Suprapubic skin (tissue), 4 donors: ENCODE measurements at regions not wholly inside any gene's neighbourhood (a gene's known extent, or its start where the extent isn't known, plus 50 kb on each side); places are given as distances from the start of the nearest gene placed in this dataset.

ENCODE experiments used
- CTCF ChIP-seq, 2 donors: fragments of 200-600 bp in 1 of 2; fragments of 450-650 bp in 1 of 2; sonication (generic) in 1 of 2; IDR thresholded peaks; one replicate each; pipeline ENCODE4 v1.5.1; 2016 to 2019; ENCODE audit warnings: antibody characterized with exemption in 2 of 2, mild to moderate bottlenecking in 1 of 2, moderate library complexity in 1 of 2
- POLR2A ChIP-seq, 2 donors: fragments of 450-650 bp; IDR thresholded peaks; one replicate each; pipeline ENCODE4 v1.6.1; 2017; ENCODE audit warnings: antibody characterized with exemption in 2 of 2, mild to moderate bottlenecking in 2 of 2, moderate library complexity in 2 of 2
- POLR2AphosphoS5 ChIP-seq, 3 donors: sonication (generic); formaldehyde crosslinking; IDR thresholded peaks; one replicate each; pipeline ENCODE4 v1.6.1; 2017; ENCODE audit warnings: antibody characterized with exemption in 3 of 3

GRCh38 chr10:32166365-32166764 lies 110.1 kb upstream of the KIF5B start:
- TF ChIP-seq CTCF (IDR thresholded peaks at IDR 0.05) (no peak), POLR2A (IDR thresholded peaks at IDR 0.05) (no peak), POLR2AphosphoS5 (IDR thresholded peaks at IDR 0.05) (no peak)
